OCI-LY7 (cell line): ENCODE measurements at regions not wholly inside any gene's neighbourhood (a gene's known extent, or its start where the extent isn't known, plus 50 kb on each side); places are given as distances from the start of the nearest gene placed in this dataset.
"Not testable (repeated sequence)": the region's sequence is repeated elsewhere in the genome, so short reads cannot be mapped to it uniquely, and the experiment has no call there.

Source experiments
- BruUV-seq: library from RNA; stranded (reverse); fragments of 400-500 nt; replicated peaks from 2 replicates; lab custom pipeline; 2021; lab: Mats Ljungman, UMichigan
- CTCF ChIA-PET: fragments of 300-600 bp; sonication (Branson Sonifier 250); formaldehyde crosslinking; loops from one replicate; lab custom pipeline; 2022; ENCODE audit warnings: antibody characterized with exemption; ENCODE audit not compliant: unreplicated experiment; lab: Charles Lee
- POLR2A ChIA-PET: fragments of 300-600 bp; sonication (Branson Sonifier 250); formaldehyde crosslinking; loops from one replicate; lab custom pipeline; 2022; ENCODE audit warnings: antibody characterized with exemption; lab: Charles Lee
- DNase-seq: peaks from one replicate; pipeline ENCODE4 v3.0.0-alpha.2; 2015; ENCODE audit warnings: low spot score
- H2AFZ ChIP-seq: fragments of 200-600 bp; sonication (generic), shearing (Covaris generic); 2 replicates; pipeline ENCODE4 v1.6.1; 2014; ENCODE audit warnings: mild to moderate bottlenecking, antibody characterized with exemption, low read length, moderate library complexity
- H3K27ac ChIP-seq: fragments of 200-600 bp; sonication (generic); 2 replicates; pipeline ENCODE4 v1.5.1; 2014; ENCODE audit warnings: mixed run types, low read depth, mild to moderate bottlenecking, moderate library complexity, low read length, inconsistent platforms; ENCODE audit not compliant: poor library complexity, severe bottlenecking
- H3K36me3 ChIP-seq: fragments of 200-600 bp; sonication (generic); 2 replicates; pipeline ENCODE4 v1.6.1; 2014; ENCODE audit warnings: mild to moderate bottlenecking, antibody characterized with exemption, low read length, moderate library complexity, mixed read lengths; ENCODE audit not compliant: insufficient read depth
- H3K4me1 ChIP-seq: fragments of 200-600 bp; sonication (generic); 2 replicates; pipeline ENCODE4 v1.5.1; 2014; ENCODE audit warnings: mild to moderate bottlenecking, low read length; ENCODE audit not compliant: insufficient read depth, poor library complexity, severe bottlenecking
- H3K4me2 ChIP-seq: fragments of 200-600 bp; sonication (generic); 2 replicates; pipeline ENCODE4 v1.6.1; 2014; ENCODE audit warnings: mild to moderate bottlenecking, low read length
- H3K4me3 ChIP-seq: fragments of 200-600 bp; sonication (generic); 2 replicates; pipeline ENCODE4 v1.5.1; 2014; ENCODE audit warnings: mild to moderate bottlenecking, low read depth, low read length; ENCODE audit not compliant: poor library complexity, severe bottlenecking
- H3K79me2 ChIP-seq: fragments of 200-600 bp; sonication (generic); 2 replicates; pipeline ENCODE4 v1.6.1; 2016; ENCODE audit warnings: low read depth, mild to moderate bottlenecking, low read length, moderate library complexity, mixed read lengths; ENCODE audit not compliant: insufficient read depth
- H3K9me2 ChIP-seq: fragments of 200-600 bp; sonication (generic); 2 replicates; pipeline ENCODE4 v1.6.1; 2016; ENCODE audit warnings: mild to moderate bottlenecking, low read length, mixed read lengths; ENCODE audit not compliant: insufficient read depth
- H3K9me3 ChIP-seq: fragments of 200-600 bp; sonication (generic); 2 replicates; pipeline ENCODE4 v1.6.1; 2014; ENCODE audit warnings: mild to moderate bottlenecking, mixed run types, low read length, mixed read lengths
- H4K20me1 ChIP-seq: fragments of 200-600 bp; sonication (generic); 2 replicates; pipeline ENCODE4 v1.6.1; 2014; ENCODE audit warnings: mild to moderate bottlenecking, antibody characterized with exemption, low read length, moderate library complexity, mixed read lengths; ENCODE audit not compliant: insufficient read depth
- EZH2phosphoT487 ChIP-seq: fragments of 200-600 bp; sonication (generic); IDR thresholded peaks from 2 replicates; pipeline ENCODE4 v1.6.1; 2018; ENCODE audit warnings: low read depth, borderline replicate concordance, mild to moderate bottlenecking, mixed run types, antibody characterized with exemption, low read length, moderate library complexity, mixed read lengths
- intact Hi-C: fragments of 100-400 bp; cut with micrococcal nuclease; formaldehyde crosslinking; loops from one replicate; pipeline ENCODE4 v1.10.0; 2022; ENCODE audit not compliant: unreplicated experiment
- TF ChIP-seq, protein P1 (sequence below): fragments of 200-600 bp; sonication (generic); conservative IDR thresholded peaks from 2 replicates; pipeline ENCODE4 v1.5.1; 2014; ENCODE audit warnings: mild to moderate bottlenecking, antibody characterized with exemption, low read length, moderate library complexity, mixed read lengths

DNA sequence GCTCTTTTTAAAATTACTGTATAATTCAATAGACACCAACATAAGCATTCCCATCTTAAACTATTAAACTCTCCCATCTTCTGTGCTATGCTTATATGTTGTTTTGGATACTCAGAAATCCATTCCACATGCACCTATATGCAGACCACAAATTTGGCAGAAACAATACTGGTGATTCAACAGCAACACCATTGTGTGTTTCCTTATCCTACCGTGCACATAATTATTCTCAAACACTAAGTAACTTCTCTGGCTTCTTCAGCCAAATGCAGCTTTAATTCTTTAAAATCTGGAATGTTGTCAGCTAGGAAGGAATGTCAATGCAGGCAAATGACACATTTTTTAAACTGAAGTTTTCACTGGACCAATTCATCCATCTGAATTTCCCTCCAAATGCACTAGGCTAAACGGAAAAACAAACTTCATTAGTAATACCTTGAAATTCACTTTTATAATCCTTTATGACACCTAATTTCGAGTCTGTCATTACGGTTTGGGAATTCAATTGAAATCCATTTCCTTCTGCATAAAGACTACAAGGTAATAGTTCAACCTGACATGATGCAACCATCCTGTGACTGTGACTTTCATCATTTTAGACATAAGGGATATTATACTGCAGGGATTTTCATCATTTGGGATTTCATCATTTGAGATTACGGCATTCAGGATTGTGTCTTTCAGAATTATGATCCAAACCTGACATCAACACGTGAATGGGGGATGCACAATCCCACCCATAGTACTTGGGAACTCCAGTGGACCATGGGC is 308.5 kb downstream of the LTN1 start:
- Histone ChIP-seq H4K20me1 (no peaks in the 10 kb centered on the region), H3K4me1 (no peaks in the 10 kb centered on the region), H3K4me2 (no peak overlapping the region), H3K79me2 (no peaks in the 10 kb centered on the region), H3K9me2 (no peaks in the 10 kb centered on the region), H3K4me3 (no peak overlapping the region), H3K9me3 (no peaks in the 10 kb centered on the region), H3K36me3 (no peaks in the 10 kb centered on the region), H2AFZ (no peak overlapping the region), H3K27ac (no peak overlapping the region)
- ChIA-PET CTCF (no interaction called here), POLR2A (no interaction called here)
- no peak for DNase-seq
- intact Hi-C loops = no loop called here
- BruUV-seq = no TSS peak
- no peak for TF ChIP-seq EZH2phosphoT487
- TF ChIP-seq, protein P1, sequence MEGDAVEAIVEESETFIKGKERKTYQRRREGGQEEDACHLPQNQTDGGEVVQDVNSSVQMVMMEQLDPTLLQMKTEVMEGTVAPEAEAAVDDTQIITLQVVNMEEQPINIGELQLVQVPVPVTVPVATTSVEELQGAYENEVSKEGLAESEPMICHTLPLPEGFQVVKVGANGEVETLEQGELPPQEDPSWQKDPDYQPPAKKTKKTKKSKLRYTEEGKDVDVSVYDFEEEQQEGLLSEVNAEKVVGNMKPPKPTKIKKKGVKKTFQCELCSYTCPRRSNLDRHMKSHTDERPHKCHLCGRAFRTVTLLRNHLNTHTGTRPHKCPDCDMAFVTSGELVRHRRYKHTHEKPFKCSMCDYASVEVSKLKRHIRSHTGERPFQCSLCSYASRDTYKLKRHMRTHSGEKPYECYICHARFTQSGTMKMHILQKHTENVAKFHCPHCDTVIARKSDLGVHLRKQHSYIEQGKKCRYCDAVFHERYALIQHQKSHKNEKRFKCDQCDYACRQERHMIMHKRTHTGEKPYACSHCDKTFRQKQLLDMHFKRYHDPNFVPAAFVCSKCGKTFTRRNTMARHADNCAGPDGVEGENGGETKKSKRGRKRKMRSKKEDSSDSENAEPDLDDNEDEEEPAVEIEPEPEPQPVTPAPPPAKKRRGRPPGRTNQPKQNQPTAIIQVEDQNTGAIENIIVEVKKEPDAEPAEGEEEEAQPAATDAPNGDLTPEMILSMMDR = no peak

DNA sequence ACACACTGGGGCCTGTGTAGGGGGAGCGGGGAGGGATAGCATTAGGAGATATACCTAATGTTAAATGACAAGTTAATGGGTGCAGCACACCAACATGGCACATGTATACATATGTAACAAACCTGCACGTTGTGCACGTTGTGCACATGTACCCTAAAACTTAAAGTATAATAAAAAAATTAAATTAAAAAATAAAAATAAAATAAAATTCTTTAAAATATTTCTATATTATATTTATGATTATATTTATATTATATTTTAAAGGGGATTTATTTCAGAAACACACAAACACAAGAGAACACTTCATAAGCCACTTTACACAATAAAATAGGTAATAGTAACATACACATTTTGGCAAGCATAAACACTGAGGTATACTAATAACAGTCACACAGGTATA is 309.8 kb downstream of the LTN1 start:
- H3K4me2 ChIP-seq, H3K36me3 ChIP-seq, H3K4me1 ChIP-seq, H4K20me1 ChIP-seq, H3K9me3 ChIP-seq, intact Hi-C loops, BruUV-seq, POLR2A ChIA-PET, CTCF ChIA-PET, H3K79me2 ChIP-seq, DNase-seq, H3K4me3 ChIP-seq, H3K27ac ChIP-seq, H3K9me2 ChIP-seq, H2AFZ ChIP-seq: not testable (repeated sequence)

DNA sequence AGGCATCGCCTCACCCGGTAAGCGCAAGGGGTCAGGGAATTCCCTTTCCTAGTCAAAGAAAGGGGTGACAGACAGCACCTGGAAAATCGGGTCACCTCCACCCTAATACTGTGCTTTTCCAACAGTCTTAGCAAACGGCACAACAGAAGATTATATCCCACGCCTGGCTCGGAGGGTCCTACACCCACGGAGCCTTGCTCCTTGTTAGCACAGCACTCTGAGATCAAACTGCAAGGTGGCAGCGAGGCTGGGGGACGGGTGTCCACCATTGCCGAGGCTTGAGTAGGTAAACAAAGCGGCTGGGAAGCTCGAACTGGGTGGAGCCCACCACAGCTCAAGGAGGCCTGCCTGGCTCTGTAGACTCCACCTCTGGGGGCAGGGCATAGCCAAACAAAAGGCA is 315.6 kb downstream of the LTN1 start:
- H3K9me2 ChIP-seq, BruUV-seq, H4K20me1 ChIP-seq, H3K4me3 ChIP-seq, H3K4me2 ChIP-seq, intact Hi-C loops, DNase-seq, H3K27ac ChIP-seq, H3K36me3 ChIP-seq, H3K4me1 ChIP-seq, H3K9me3 ChIP-seq, CTCF ChIA-PET, H3K79me2 ChIP-seq, H2AFZ ChIP-seq: not testable (repeated sequence)
- POLR2A ChIA-PET = interaction anchor here (0.9 kb wide), 1 partner anchor 609 kb away, joined by 3 read pairs; no protein-coding TSS in a partner anchor
